GM12873 (cell line): ENCODE measurements at regions not wholly inside any gene's neighbourhood (a gene's known extent, or its start where the extent isn't known, plus 50 kb on each side); places are given as distances from the start of the nearest gene placed in this dataset.

Experiments used
- TF ChIP-seq, protein P1 (sequence below): IDR thresholded peaks from 2 replicates; pipeline ENCODE4 v1.5.1; 2012; ENCODE audit warnings: low read depth, mild to moderate bottlenecking, moderate library complexity, low read length, control low read depth; ENCODE audit not compliant: insufficient read depth; ENCODE audit errors: missing control alignments

GRCh38 chr7:10815546-10815945 is 158.1 kb upstream of the PHF14 start:
- TF ChIP-seq, protein P1, sequence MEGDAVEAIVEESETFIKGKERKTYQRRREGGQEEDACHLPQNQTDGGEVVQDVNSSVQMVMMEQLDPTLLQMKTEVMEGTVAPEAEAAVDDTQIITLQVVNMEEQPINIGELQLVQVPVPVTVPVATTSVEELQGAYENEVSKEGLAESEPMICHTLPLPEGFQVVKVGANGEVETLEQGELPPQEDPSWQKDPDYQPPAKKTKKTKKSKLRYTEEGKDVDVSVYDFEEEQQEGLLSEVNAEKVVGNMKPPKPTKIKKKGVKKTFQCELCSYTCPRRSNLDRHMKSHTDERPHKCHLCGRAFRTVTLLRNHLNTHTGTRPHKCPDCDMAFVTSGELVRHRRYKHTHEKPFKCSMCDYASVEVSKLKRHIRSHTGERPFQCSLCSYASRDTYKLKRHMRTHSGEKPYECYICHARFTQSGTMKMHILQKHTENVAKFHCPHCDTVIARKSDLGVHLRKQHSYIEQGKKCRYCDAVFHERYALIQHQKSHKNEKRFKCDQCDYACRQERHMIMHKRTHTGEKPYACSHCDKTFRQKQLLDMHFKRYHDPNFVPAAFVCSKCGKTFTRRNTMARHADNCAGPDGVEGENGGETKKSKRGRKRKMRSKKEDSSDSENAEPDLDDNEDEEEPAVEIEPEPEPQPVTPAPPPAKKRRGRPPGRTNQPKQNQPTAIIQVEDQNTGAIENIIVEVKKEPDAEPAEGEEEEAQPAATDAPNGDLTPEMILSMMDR = no peak

- TF ChIP-seq, protein P1 = no peak
Observed at GRCh38 chr7:10821156-10821555, 152.5 kb upstream of the PHF14 start.

GRCh38 chr7:10824154-10824553 is 149.5 kb upstream of the PHF14 start:
- TF ChIP-seq, protein P1 = no peak

- TF ChIP-seq, protein P1 = no peak
Observed at GRCh38 chr7:10838228-10838627, 135.4 kb upstream of the PHF14 start.

- TF ChIP-seq, protein P1 = no peak
Observed at GRCh38 chr7:10845225-10845624, 128.4 kb upstream of the PHF14 start.

DNA sequence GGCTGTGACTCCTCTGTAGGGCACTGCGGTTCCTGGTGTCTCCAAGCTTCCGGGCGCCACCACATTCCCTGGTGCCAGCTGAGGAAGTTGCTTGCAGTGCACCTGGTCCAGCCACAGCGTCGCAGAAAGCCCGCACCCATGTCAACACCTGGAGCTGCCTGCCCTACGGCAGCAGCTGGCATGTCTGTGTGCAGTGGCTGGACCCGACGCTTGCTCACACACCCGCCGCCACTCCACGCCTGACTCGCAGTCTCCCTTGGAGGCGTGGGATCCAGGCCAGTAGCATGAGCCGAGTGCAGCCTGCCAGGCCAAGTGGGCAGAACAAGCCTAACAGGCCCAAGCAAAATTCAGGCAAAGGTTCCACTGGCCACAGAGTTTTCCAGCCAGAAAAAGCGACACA is 118.1 kb upstream of the PHF14 start:
- TF ChIP-seq, protein P1 = no peak

- TF ChIP-seq, protein P1 = no peak
Observed at GRCh38 chr7:10860516-10860915, 113.2 kb upstream of the PHF14 start.
